HG02623 (cell line): ENCODE measurements at regions not wholly inside any gene's neighbourhood (a gene's known extent, or its start where the extent isn't known, plus 50 kb on each side); places are given as distances from the start of the nearest gene placed in this dataset.

ENCODE experiments used
- ATAC-seq: cut with Tn5 transposase; IDR thresholded peaks from one replicate; pipeline ENCODE4 v1.9.1; 2021; ENCODE audit warnings: moderate library complexity; ENCODE audit not compliant: unreplicated experiment

GRCh38 chr7:41024126-41024525, 678.8 kb downstream of the INHBA start:
- ATAC-seq: no peak

- ATAC-seq: no peak
Measured at GRCh38 chr7:41020056-41020455, 682.8 kb downstream of the INHBA start.

GRCh38 chr7:41013117-41013516, 689.8 kb downstream of the INHBA start:
- no peak for ATAC-seq

- ATAC-seq: no peak
Measured at GRCh38 chr7:41012041-41012440, 690.8 kb downstream of the INHBA start.

GRCh38 chr7:41010967-41011366, 691.9 kb downstream of the INHBA start:
- no peak for ATAC-seq

- no peak for ATAC-seq
Measured at GRCh38 chr7:41010418-41010817, 692.5 kb downstream of the INHBA start.

- ATAC-seq: no peak
Measured at GRCh38 chr7:41007811-41008210, 695.1 kb downstream of the INHBA start.

- no peak for ATAC-seq
Measured at GRCh38 chr7:41007351-41007751, 695.5 kb downstream of the INHBA start.

- ATAC-seq: no peak
Measured at GRCh38 chr7:41006306-41006995, 696.4 kb downstream of the INHBA start.

- ATAC-seq: no peak
Measured at GRCh38 chr7:41005374-41005901, 697.5 kb downstream of the INHBA start.

- ATAC-seq: no peak
Measured at GRCh38 chr7:41003977-41004376, 698.9 kb downstream of the INHBA start.

GRCh38 chr7:41003611-41003940, 699.3 kb downstream of the INHBA start:
- no peak for ATAC-seq

- ATAC-seq: no peak
Measured at GRCh38 chr7:41002741-41003610, 699.9 kb downstream of the INHBA start.

- ATAC-seq: no peak
Measured at GRCh38 chr7:41000042-41000441, 702.8 kb downstream of the INHBA start.

- no peak for ATAC-seq
Measured at GRCh38 chr7:40996233-40996677, 706.6 kb downstream of the INHBA start.

- no peak for ATAC-seq
Measured at GRCh38 chr7:40990841-40991240, 712.0 kb downstream of the INHBA start.

GRCh38 chr7:40987571-40987970, 715.3 kb downstream of the INHBA start:
- no peak for ATAC-seq

- no peak for ATAC-seq
Measured at GRCh38 chr7:40986351-40986873, 716.5 kb downstream of the INHBA start.

GRCh38 chr7:40983111-40983510, 719.8 kb downstream of the INHBA start:
- ATAC-seq: no peak

GRCh38 chr7:40979296-40979695, 723.6 kb downstream of the INHBA start:
- no peak for ATAC-seq

- ATAC-seq: no peak
Measured at GRCh38 chr7:40978047-40978446, 724.8 kb downstream of the INHBA start.

- ATAC-seq: no peak
Measured at GRCh38 chr7:40977533-40977932, 725.4 kb downstream of the INHBA start.
